ENCODE measurements at regions not wholly inside any gene's neighbourhood (a gene's known extent, or its start where the extent isn't known, plus 50 kb on each side); places are given as distances from the start of the nearest gene placed in this dataset.

- Mint-ChIP-seq H3K27me3 (ENCODE audit: low read depth) (no peaks in the 10 kb centered on the region), H3K36me3 (ENCODE audit: low read depth) (no peaks in the 10 kb centered on the region), H3K4me1 (ENCODE audit: low read depth) (no peaks in the 10 kb centered on the region), H3K9me3 (peaks cover under 1% of the 10 kb centered on the region), H3K27ac (no peak overlapping the region), H3K4me3 (no peak overlapping the region)
- intact Hi-C loops (cut with micrococcal nuclease) = no loop called here
- DNase-seq = no peak
- CTCF ChIA-PET = no interaction called here
These were observed 458.1 kb downstream of the MTRR start for GRCh38 chr5:8327016-8327415.

- CTCF ChIA-PET = no interaction called here
- Mint-ChIP-seq H3K27ac (no peak overlapping the region), H3K4me3 (no peak overlapping the region), H3K27me3 (ENCODE audit: low read depth) (no peaks in the 10 kb centered on the region), H3K36me3 (ENCODE audit: low read depth) (no peaks in the 10 kb centered on the region), H3K9me3 (peaks cover 4% of the 10 kb centered on the region), H3K4me1 (ENCODE audit: low read depth) (no peaks in the 10 kb centered on the region)
- intact Hi-C loops (cut with micrococcal nuclease) = no loop called here
- no peak for DNase-seq
These were observed 460.8 kb downstream of the MTRR start for GRCh38 chr5:8329773-8330172.

DNA sequence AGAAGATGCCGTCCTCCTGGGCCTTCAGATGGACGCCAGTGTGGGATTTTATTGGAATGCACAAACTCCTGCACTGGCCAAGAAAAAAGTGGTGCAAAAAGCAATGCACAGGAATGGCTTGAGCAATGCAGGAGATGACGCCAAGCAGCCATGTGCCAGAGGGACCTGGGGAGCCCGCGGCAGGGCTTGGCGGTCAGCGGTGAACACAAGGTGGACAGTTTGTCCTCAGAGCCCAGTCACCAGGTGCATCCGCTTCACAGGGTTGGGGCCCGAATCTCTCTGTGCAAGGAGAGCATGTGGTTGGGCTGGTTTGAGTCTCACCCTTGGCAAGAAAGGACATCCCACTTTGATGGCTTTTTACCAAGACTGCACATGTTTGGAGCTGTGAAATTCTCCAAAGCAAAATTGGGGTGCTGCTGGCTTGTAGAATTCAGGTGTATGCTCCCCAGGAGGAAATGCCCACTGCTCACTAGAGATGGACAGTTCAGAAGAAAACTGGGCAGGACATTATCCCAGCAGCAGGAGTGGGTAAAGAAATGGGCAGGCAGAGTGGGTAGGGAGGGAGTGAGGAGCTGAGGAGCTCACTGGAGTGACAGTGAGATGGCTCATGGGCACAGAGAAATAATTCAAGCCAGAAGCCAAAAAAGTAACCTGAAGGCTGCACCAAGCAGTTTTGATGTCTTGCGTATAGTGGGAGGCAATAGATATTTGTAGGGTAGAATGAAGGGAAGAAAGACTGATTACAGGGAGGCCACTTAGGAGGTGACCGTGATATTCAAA, 463.9 kb downstream of the MTRR start:
- Mint-ChIP-seq H3K27me3 (ENCODE audit: low read depth) (no peaks in the 10 kb centered on the region), H3K9me3 (peaks cover 4% of the 10 kb centered on the region), H3K4me1 (ENCODE audit: low read depth) (no peaks in the 10 kb centered on the region), H3K36me3 (ENCODE audit: low read depth) (no peaks in the 10 kb centered on the region), H3K4me3 (no peak overlapping the region), H3K27ac (no peak overlapping the region)
- intact Hi-C loops (cut with micrococcal nuclease) = no loop called here
- DNase-seq = no peak
- CTCF ChIA-PET = no interaction called here

GRCh38 chr5:8333485-8333884, 464.5 kb downstream of the MTRR start:
- no peaks in the 10 kb centered on the region for H3K36me3 Mint-ChIP-seq (ENCODE audit: low read depth)
- H3K27me3 Mint-ChIP-seq (ENCODE audit: low read depth) = no peaks in the 10 kb centered on the region
- DNase-seq = no peak
- CTCF ChIA-PET = no interaction called here
- H3K4me1 Mint-ChIP-seq (ENCODE audit: low read depth) = no peaks in the 10 kb centered on the region
- peaks cover 4% of the 10 kb centered on the region for H3K9me3 Mint-ChIP-seq
- no peak overlapping the region for H3K4me3 Mint-ChIP-seq
- H3K27ac Mint-ChIP-seq = no peak overlapping the region
- intact Hi-C loops (cut with micrococcal nuclease) = no loop called here

GRCh38 chr5:8333977-8334376, 465.0 kb downstream of the MTRR start:
- H3K4me1 Mint-ChIP-seq (ENCODE audit: low read depth) = no peaks in the 10 kb centered on the region
- intact Hi-C loops (cut with micrococcal nuclease) = no loop called here
- no peaks in the 10 kb centered on the region for H3K27me3 Mint-ChIP-seq (ENCODE audit: low read depth)
- no peak overlapping the region for H3K27ac Mint-ChIP-seq
- CTCF ChIA-PET = no interaction called here
- no peak for DNase-seq
- no peaks in the 10 kb centered on the region for H3K36me3 Mint-ChIP-seq (ENCODE audit: low read depth)
- peaks cover 4% of the 10 kb centered on the region for H3K9me3 Mint-ChIP-seq
- no peak overlapping the region for H3K4me3 Mint-ChIP-seq

GRCh38 chr5:8340261-8340660, 471.3 kb downstream of the MTRR start:
- no peak overlapping the region for H3K27ac Mint-ChIP-seq
- H3K27me3 Mint-ChIP-seq (ENCODE audit: low read depth) = no peaks in the 10 kb centered on the region
- H3K36me3 Mint-ChIP-seq (ENCODE audit: low read depth) = no peaks in the 10 kb centered on the region
- H3K4me1 Mint-ChIP-seq (ENCODE audit: low read depth) = no peaks in the 10 kb centered on the region
- CTCF ChIA-PET = interaction anchor here (0.5 kb wide), 1 partner anchor 11 kb away, joined by 3 read pairs; no protein-coding TSS in a partner anchor
- no peak overlapping the region for H3K4me3 Mint-ChIP-seq
- peaks cover 3% of the 10 kb centered on the region for H3K9me3 Mint-ChIP-seq
- no peak for DNase-seq
- intact Hi-C loops (cut with micrococcal nuclease) = no loop called here

DNA sequence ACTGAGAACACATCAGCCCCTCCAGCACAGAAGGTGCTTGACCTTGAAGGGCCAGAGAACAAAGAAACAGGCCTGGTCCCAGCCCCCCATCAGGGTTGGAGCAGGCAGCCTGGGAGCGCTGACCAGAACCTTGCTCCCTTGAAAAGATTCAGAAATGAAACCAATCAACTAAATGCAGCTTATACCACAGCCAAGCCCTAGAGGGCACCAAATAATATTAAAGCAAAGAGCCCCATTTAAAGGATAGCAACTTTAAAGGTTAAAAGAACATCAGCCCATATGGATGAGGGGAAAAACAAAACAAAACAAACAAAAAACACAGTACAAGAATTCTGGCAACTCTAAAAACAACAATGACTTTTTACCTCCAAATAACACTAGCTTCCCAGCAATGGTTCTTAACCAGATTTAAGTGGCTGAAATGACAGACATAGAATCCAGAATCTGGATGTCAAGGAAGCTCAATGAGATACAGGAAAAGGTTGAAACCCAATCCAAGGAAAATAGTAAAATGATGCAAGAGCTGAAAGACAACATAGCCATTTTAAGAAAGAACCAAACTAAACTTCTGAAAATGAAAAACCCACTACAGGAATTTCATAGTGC, 471.9 kb downstream of the MTRR start:
- Mint-ChIP-seq H3K4me3 (no peak overlapping the region), H3K9me3 (peaks cover 5% of the 10 kb centered on the region), H3K27ac (no peak overlapping the region), H3K36me3 (ENCODE audit: low read depth) (no peaks in the 10 kb centered on the region), H3K4me1 (ENCODE audit: low read depth) (no peaks in the 10 kb centered on the region), H3K27me3 (ENCODE audit: low read depth) (no peaks in the 10 kb centered on the region)
- CTCF ChIA-PET = interaction anchor here (0.5 kb wide), 1 partner anchor 12 kb away, joined by 3 read pairs; no protein-coding TSS in a partner anchor
- intact Hi-C loops (cut with micrococcal nuclease) = no loop called here
- no peak for DNase-seq

GRCh38 chr5:8341406-8341805, 472.5 kb downstream of the MTRR start:
- no peaks in the 10 kb centered on the region for H3K27me3 Mint-ChIP-seq (ENCODE audit: low read depth)
- peaks cover 5% of the 10 kb centered on the region for H3K9me3 Mint-ChIP-seq

GRCh38 chr5:8347984-8348383, 479.0 kb downstream of the MTRR start:
- intact Hi-C loops (cut with micrococcal nuclease) = no loop called here
- Mint-ChIP-seq H3K9me3 (peaks cover 13% of the 10 kb centered on the region), H3K27ac (no peak overlapping the region), H3K27me3 (ENCODE audit: low read depth) (no peaks in the 10 kb centered on the region), H3K36me3 (ENCODE audit: low read depth) (no peaks in the 10 kb centered on the region), H3K4me3 (no peak overlapping the region), H3K4me1 (ENCODE audit: low read depth) (no peaks in the 10 kb centered on the region)
- CTCF ChIA-PET = no interaction called here
- DNase-seq = no peak

More at GRCh38 chr5:8341406-8341805, 472.5 kb downstream of the MTRR start:
- Mint-ChIP-seq H3K36me3 (ENCODE audit: low read depth) (no peaks in the 10 kb centered on the region), H3K4me3 (no peak overlapping the region), H3K4me1 (ENCODE audit: low read depth) (no peaks in the 10 kb centered on the region), H3K27ac (no peak overlapping the region)
- CTCF ChIA-PET = no interaction called here
- no peak for DNase-seq
- intact Hi-C loops (cut with micrococcal nuclease) = no loop called here

DNA sequence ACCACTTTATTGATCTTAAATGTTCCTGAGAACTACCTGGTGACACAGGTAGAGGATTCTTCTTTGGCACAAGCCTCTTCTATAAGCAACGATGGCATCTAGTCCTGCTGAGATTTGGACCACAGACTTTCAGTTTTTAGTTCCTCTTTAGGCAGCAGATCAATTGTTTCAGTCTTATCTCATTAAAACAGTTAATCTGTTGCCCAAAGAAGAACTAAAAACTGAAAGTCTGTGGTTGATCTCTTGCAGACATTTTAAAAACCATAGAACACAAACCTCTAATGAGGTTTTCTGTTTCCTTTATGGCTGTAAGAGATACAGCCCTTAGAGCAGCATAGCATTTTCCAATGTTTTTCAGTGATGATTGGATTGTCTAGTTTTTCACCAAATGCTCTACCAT, 480.9 kb downstream of the MTRR start:
- Mint-ChIP-seq H3K4me1 (ENCODE audit: low read depth) (no peaks in the 10 kb centered on the region), H3K9me3 (peaks cover 15% of the 10 kb centered on the region), H3K27ac (no peak overlapping the region), H3K27me3 (ENCODE audit: low read depth) (no peaks in the 10 kb centered on the region), H3K4me3 (no peak overlapping the region), H3K36me3 (ENCODE audit: low read depth) (no peaks in the 10 kb centered on the region)
- intact Hi-C loops (cut with micrococcal nuclease) = no loop called here
- CTCF ChIA-PET = no interaction called here
- no peak for DNase-seq

GRCh38 chr5:8350644-8351339, 481.8 kb downstream of the MTRR start:
- Mint-ChIP-seq H3K9me3 (peaks cover 10% of the 10 kb centered on the region), H3K36me3 (ENCODE audit: low read depth) (no peaks in the 10 kb centered on the region), H3K4me1 (ENCODE audit: low read depth) (no peaks in the 10 kb centered on the region), H3K4me3 (no peak overlapping the region), H3K27me3 (ENCODE audit: low read depth) (no peaks in the 10 kb centered on the region), H3K27ac (no peak overlapping the region)
- CTCF ChIA-PET = no interaction called here
- intact Hi-C loops (cut with micrococcal nuclease) = no loop called here
- no peak for DNase-seq

GRCh38 chr5:8355981-8356380, 487.0 kb downstream of the MTRR start:
- CTCF ChIA-PET = no interaction called here
- intact Hi-C loops (cut with micrococcal nuclease) = no loop called here
- no peak overlapping the region for H3K27ac Mint-ChIP-seq

DNA sequence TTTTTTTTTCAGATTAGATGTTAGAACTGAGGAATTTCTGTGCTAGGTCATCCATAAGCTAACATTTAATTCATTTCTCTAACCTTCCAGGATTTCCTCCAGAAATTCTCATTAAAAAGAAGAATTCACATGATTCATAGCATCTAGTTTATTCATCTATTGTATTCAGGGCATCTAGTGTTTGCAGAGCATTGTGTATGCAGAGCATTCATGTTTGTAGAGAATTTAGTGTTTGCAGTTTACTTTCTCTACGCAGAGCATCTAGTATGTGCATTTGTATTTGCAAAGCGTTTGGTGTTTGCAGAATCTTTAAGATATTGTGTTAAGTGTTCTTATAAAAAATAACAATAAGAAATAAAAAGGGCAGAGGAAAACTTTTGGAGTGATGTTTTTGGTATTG, 491.1 kb downstream of the MTRR start:
- no peaks in the 10 kb centered on the region for H3K27me3 Mint-ChIP-seq (ENCODE audit: low read depth)
- no peak overlapping the region for H3K27ac Mint-ChIP-seq
- H3K36me3 Mint-ChIP-seq (ENCODE audit: low read depth) = no peaks in the 10 kb centered on the region
- DNase-seq = no peak
- no peak overlapping the region for H3K4me3 Mint-ChIP-seq
- no peaks in the 10 kb centered on the region for H3K9me3 Mint-ChIP-seq
- intact Hi-C loops (cut with micrococcal nuclease) = no loop called here
- H3K4me1 Mint-ChIP-seq (ENCODE audit: low read depth) = no peaks in the 10 kb centered on the region
- CTCF ChIA-PET = no interaction called here

More at GRCh38 chr5:8355981-8356380, 487.0 kb downstream of the MTRR start:
- no peaks in the 10 kb centered on the region for H3K27me3 Mint-ChIP-seq (ENCODE audit: low read depth)
- no peaks in the 10 kb centered on the region for H3K4me1 Mint-ChIP-seq (ENCODE audit: low read depth)
- peaks cover 4% of the 10 kb centered on the region for H3K9me3 Mint-ChIP-seq
- DNase-seq = no peak
- no peaks in the 10 kb centered on the region for H3K36me3 Mint-ChIP-seq (ENCODE audit: low read depth)
- H3K4me3 Mint-ChIP-seq = no peak overlapping the region

Measured in activated naive CD4-positive, alpha-beta T cell treated with anti-CD3 and anti-CD28 coated beads for 36 hours (primary cell).